ENCODE measurements at regions not wholly inside any gene's neighbourhood (a gene's known extent, or its start where the extent isn't known, plus 50 kb on each side); places are given as distances from the start of the nearest gene placed in this dataset.

DNA sequence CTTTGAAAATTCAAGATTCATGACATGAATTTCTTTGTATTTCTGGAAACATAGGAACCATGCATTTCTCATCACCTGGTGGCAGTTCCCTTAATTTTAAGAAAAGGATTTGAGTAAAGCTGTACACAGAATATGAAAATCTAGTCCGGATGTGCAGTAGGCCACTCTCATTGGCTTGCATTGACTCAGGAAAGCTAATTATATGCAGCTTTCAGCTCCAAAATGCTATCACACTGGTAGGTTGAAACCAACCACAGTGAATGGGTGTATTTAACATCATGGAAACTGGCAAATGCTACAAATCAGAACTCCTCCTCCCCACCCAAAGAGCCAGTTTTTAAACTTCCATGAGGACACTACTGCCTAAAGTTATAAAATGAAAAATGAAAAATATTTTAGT, 161.6 kb upstream of the FBXL17 start:
- no peak for TF ChIP-seq ZFX (IDR thresholded peaks at IDR 0.05; ENCODE audit: borderline replicate concordance)
- TF ChIP-seq, protein P1, sequence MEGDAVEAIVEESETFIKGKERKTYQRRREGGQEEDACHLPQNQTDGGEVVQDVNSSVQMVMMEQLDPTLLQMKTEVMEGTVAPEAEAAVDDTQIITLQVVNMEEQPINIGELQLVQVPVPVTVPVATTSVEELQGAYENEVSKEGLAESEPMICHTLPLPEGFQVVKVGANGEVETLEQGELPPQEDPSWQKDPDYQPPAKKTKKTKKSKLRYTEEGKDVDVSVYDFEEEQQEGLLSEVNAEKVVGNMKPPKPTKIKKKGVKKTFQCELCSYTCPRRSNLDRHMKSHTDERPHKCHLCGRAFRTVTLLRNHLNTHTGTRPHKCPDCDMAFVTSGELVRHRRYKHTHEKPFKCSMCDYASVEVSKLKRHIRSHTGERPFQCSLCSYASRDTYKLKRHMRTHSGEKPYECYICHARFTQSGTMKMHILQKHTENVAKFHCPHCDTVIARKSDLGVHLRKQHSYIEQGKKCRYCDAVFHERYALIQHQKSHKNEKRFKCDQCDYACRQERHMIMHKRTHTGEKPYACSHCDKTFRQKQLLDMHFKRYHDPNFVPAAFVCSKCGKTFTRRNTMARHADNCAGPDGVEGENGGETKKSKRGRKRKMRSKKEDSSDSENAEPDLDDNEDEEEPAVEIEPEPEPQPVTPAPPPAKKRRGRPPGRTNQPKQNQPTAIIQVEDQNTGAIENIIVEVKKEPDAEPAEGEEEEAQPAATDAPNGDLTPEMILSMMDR (IDR thresholded peaks at IDR 0.05), result no peak

Data from 22Rv1 (cell line).